ENCODE measurements at regions not wholly inside any gene's neighbourhood (a gene's known extent, or its start where the extent isn't known, plus 50 kb on each side); places are given as distances from the start of the nearest gene placed in this dataset.
A peak's percentile ranks its signal among the peaks of the same experiment; 100 is the strongest.

DNA sequence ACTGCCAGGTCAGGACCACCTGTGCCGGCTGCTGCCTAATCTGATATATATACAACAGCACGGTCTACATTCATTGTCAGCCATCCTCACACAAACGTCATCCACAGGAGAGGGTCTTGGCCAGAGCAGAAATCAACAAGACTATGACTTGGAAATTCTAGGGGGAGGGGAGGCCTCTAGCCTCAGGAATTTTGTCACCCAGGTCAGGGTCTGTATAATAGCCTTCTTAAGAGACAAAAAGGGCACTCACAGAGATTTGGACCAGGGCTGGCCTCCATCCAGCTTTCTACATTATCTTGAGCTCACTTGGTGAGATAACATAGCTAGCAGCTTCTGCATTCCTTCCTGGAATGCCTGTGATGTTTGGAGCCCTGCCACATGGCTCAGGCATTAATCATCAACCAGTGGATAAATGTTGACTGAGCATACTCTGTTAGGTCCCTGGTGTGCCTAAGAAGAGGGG lies 50.4 kb upstream of the CTIF start:
- H3K9me3 ChIP-seq = no peaks in the 10 kb centered on the region
- intact Hi-C loops (cut with DNase I; ENCODE audit: low total_unique reads) = no loop called here
- peak in 1 of 2 donors; percentile 70 for DNase-seq (ENCODE audit: low spot score in 2 of 2)
- no peak overlapping the region for H3K4me3 ChIP-seq
- H3K27ac ChIP-seq = no peak overlapping the region
- no peaks in the 10 kb centered on the region for H3K36me3 ChIP-seq
- no peaks in the 10 kb centered on the region for H3K4me1 ChIP-seq
- H3K27me3 ChIP-seq = no peaks in the 10 kb centered on the region
- TF ChIP-seq, protein P1, sequence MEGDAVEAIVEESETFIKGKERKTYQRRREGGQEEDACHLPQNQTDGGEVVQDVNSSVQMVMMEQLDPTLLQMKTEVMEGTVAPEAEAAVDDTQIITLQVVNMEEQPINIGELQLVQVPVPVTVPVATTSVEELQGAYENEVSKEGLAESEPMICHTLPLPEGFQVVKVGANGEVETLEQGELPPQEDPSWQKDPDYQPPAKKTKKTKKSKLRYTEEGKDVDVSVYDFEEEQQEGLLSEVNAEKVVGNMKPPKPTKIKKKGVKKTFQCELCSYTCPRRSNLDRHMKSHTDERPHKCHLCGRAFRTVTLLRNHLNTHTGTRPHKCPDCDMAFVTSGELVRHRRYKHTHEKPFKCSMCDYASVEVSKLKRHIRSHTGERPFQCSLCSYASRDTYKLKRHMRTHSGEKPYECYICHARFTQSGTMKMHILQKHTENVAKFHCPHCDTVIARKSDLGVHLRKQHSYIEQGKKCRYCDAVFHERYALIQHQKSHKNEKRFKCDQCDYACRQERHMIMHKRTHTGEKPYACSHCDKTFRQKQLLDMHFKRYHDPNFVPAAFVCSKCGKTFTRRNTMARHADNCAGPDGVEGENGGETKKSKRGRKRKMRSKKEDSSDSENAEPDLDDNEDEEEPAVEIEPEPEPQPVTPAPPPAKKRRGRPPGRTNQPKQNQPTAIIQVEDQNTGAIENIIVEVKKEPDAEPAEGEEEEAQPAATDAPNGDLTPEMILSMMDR (IDR thresholded peaks at IDR 0.05) = no peak
- TF ChIP-seq POLR2AphosphoS5 (IDR thresholded peaks at IDR 0.05) = peak in 1 of 3 donors; percentile 22

DNA sequence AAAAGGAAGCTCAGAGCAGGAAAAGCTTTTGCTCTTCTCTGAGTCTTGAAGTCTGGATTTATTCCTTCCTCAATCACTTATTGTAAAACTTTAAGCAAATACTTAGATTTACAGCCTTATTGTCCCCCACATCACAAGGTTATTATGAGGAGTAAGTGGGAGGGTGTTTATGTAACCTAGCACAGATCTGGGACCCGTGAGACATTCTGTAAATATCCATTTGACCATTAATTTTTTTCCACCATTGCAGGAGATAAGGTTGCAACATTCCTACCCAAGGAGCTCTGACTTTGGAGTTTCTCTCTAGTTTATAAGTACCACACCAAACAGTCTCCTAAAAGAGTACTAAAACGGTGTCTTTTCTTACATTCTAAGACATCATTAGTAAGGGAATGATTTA lies 52.1 kb upstream of the CTIF start:
- H3K27me3 ChIP-seq = no peaks in the 10 kb centered on the region
- no peaks in the 10 kb centered on the region for H3K36me3 ChIP-seq
- no peak for DNase-seq (ENCODE audit: low spot score in 2 of 2)
- no peak overlapping the region for H3K27ac ChIP-seq
- no peaks in the 10 kb centered on the region for H3K9me3 ChIP-seq
- no peaks in the 10 kb centered on the region for H3K4me1 ChIP-seq
- intact Hi-C loops (cut with DNase I; ENCODE audit: low total_unique reads) = no loop called here
- TF ChIP-seq POLR2AphosphoS5 (IDR thresholded peaks at IDR 0.05) (no peak), POLR2A (IDR thresholded peaks at IDR 0.05) (no peak)
- TF ChIP-seq, protein P1 (IDR thresholded peaks at IDR 0.05) = no peak
- H3K4me3 ChIP-seq = no peak overlapping the region

DNA sequence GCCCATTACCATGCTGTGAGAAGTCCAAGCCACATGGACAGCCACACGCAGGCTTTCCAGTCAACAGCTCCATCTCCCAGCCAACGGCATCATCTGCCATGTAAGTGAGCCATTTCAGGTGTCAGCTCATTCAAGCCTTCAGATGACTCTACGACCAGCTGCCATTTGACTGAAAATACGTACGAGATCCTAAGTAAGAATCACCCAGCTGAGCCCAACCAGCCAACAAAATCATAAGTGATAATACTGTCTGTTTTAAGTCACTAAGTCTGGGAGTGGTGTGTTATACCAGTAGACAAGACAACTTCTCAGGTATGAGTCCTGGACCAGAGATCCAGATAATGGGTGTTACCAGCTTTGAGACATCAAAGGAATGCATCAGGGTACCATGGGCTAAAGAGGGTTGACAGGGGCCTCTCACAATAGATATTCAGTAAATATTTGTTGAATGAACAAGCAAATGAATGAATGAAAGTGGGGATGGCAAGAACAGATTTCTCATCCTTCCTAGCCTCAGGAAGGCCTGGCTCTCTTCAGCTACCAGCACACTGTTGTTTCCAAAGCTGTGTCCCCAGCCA lies 52.9 kb upstream of the CTIF start:
- intact Hi-C loops (cut with DNase I; ENCODE audit: low total_unique reads) = no loop called here
- no peak overlapping the region for H3K27ac ChIP-seq

DNA sequence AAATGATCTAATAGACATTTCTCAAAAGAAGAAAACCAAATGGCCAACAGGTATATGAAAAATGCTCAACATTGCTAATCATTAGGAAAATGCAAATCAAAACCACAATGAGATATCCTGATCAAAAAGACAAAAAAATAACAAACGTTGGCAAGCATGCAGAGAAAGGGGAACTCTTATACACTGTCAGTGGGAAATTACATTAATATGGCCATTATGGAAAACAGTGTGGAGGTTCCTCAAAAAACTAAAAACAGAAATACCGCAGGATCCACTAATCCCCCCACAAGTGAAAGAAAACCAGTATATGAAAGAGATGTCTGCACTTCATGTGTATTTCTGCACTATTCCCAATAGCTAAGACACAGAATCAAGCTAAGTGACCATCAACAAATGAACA lies 57.7 kb upstream of the CTIF start:
- Histone ChIP-seq H3K36me3 (no peaks in the 10 kb centered on the region), H3K4me3 (no peak overlapping the region), H3K4me1 (peaks cover 0 to 2% of the 10 kb centered on the region in 2 donors), H3K27me3 (no peaks in the 10 kb centered on the region), H3K27ac (no peak overlapping the region), H3K9me3 (no peaks in the 10 kb centered on the region)
- no peak for DNase-seq (ENCODE audit: low spot score in 2 of 2)
- TF ChIP-seq, protein P1 (IDR thresholded peaks at IDR 0.05) = no peak
- TF ChIP-seq POLR2A (IDR thresholded peaks at IDR 0.05) = no peak
- TF ChIP-seq POLR2AphosphoS5 (IDR thresholded peaks at IDR 0.05) = no peak
- intact Hi-C loops (cut with DNase I; ENCODE audit: low total_unique reads) = no loop called here

More for the DNA sequence above, 52.9 kb upstream of the CTIF start:
- H3K4me1 ChIP-seq = no peaks in the 10 kb centered on the region
- TF ChIP-seq POLR2AphosphoS5 (IDR thresholded peaks at IDR 0.05) = no peak
- TF ChIP-seq, protein P1 (IDR thresholded peaks at IDR 0.05) = no peak
- TF ChIP-seq POLR2A (IDR thresholded peaks at IDR 0.05) = no peak
- no peak for DNase-seq (ENCODE audit: low spot score in 2 of 2)
- no peaks in the 10 kb centered on the region for H3K27me3 ChIP-seq
- H3K9me3 ChIP-seq = no peaks in the 10 kb centered on the region
- no peak overlapping the region for H3K4me3 ChIP-seq
- H3K36me3 ChIP-seq = no peaks in the 10 kb centered on the region

DNA sequence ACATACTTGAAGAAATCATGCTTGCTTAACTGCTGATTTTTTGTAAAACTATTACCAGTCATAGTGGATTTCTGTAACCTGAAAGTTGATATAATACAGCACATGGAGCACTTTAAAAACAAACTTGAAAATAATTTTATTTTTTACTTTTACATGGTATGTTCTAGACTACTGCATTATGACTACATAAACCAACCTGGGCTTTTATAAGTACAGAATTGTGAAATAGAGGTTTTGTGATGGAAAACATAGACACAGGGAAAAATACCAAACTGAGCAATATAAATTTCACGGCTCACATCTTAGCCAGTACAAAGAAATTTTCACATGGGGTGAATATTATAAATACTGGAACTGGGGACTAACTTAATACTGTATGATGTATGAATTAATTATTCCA lies 59.3 kb upstream of the CTIF start:
- Histone ChIP-seq H3K27ac (no peak overlapping the region), H3K27me3 (no peaks in the 10 kb centered on the region), H3K36me3 (no peaks in the 10 kb centered on the region), H3K9me3 (no peaks in the 10 kb centered on the region), H3K4me1 (peaks cover 0 to 5% of the 10 kb centered on the region in 2 donors), H3K4me3 (no peak overlapping the region)
- DNase-seq (ENCODE audit: low spot score in 2 of 2) = no peak
- TF ChIP-seq POLR2A (IDR thresholded peaks at IDR 0.05) (no peak), POLR2AphosphoS5 (IDR thresholded peaks at IDR 0.05) (no peak)
- TF ChIP-seq, protein P1 (IDR thresholded peaks at IDR 0.05) = no peak
- intact Hi-C loops (cut with DNase I; ENCODE audit: low total_unique reads) = loop anchor here (5.0 kb wide), 1 partner anchor 183 kb away; no protein-coding TSS in a partner anchor

Measured in breast epithelium (tissue), 4 donors.